PFSK-1 (cell line): ENCODE measurements at regions not wholly inside any gene's neighbourhood (a gene's known extent, or its start where the extent isn't known, plus 50 kb on each side); places are given as distances from the start of the nearest gene placed in this dataset.

Experiments used
- FOXP2 ChIP-seq: optimal IDR thresholded peaks from 2 replicates; pipeline ENCODE3; 2011; ENCODE audit warnings: borderline replicate concordance, control low read depth, inconsistent platforms; ENCODE audit not compliant: insufficient read depth; ENCODE audit errors: extremely low read length, extremely low read depth
- POLR2AphosphoS5 ChIP-seq: IDR thresholded peaks from 2 replicates; pipeline ENCODE4 v1.6.1; 2012; ENCODE audit warnings: low read depth, mild to moderate bottlenecking, control low read depth, low read length, moderate library complexity
- REST ChIP-seq, 2 experiments: IDR thresholded peaks; 2 replicates each; pipeline versions ENCODE4 v1.6.1 to v1.8.0; 2011 to 2012; ENCODE audit warnings: low read depth in 2 of 2, low read length in 2 of 2, control low read depth in 1 of 2, inconsistent platforms in 1 of 2, mild to moderate bottlenecking in 1 of 2, moderate library complexity in 1 of 2; ENCODE audit not compliant: insufficient read depth in 1 of 2
- SIN3A ChIP-seq: IDR thresholded peaks from 2 replicates; pipeline ENCODE4 v1.6.1; 2012; ENCODE audit warnings: mild to moderate bottlenecking, low read length, moderate library complexity, borderline replicate concordance; ENCODE audit not compliant: insufficient read depth
- TAF1 ChIP-seq: IDR thresholded peaks from 2 replicates; pipeline ENCODE4 v1.6.1; 2012; ENCODE audit warnings: low read length, control low read depth, borderline replicate concordance; ENCODE audit not compliant: insufficient read depth

GRCh38 chr16:86244936-86245335, 265.4 kb upstream of the FOXF1 start:
- no peak for TF ChIP-seq POLR2AphosphoS5
- TF ChIP-seq FOXP2: no peak
- TF ChIP-seq SIN3A: no peak
- no peak for TF ChIP-seq TAF1
- TF ChIP-seq REST (IDR thresholded peaks at IDR 0.05; ENCODE audit: insufficient read depth in 1 of 2, low read depth in 2 of 2, low read length in 2 of 2): no peak

- no peak for TF ChIP-seq FOXP2
- no peak for TF ChIP-seq TAF1
- TF ChIP-seq POLR2AphosphoS5: no peak
- no peak for TF ChIP-seq SIN3A
- TF ChIP-seq REST (IDR thresholded peaks at IDR 0.05; ENCODE audit: insufficient read depth in 1 of 2, low read depth in 2 of 2, low read length in 2 of 2): no peak
Measured at GRCh38 chr16:86245351-86245750, 265.0 kb upstream of the FOXF1 start.

- TF ChIP-seq POLR2AphosphoS5 (no peak), SIN3A (no peak), FOXP2 (no peak), REST (IDR thresholded peaks at IDR 0.05; ENCODE audit: insufficient read depth in 1 of 2, low read depth in 2 of 2, low read length in 2 of 2) (no peak), TAF1 (no peak)
Measured at GRCh38 chr16:86245895-86246294, 264.4 kb upstream of the FOXF1 start.

- TF ChIP-seq SIN3A (no peak), POLR2AphosphoS5 (no peak), REST (IDR thresholded peaks at IDR 0.05; ENCODE audit: insufficient read depth in 1 of 2, low read depth in 2 of 2, low read length in 2 of 2) (no peak), FOXP2 (no peak), TAF1 (no peak)
Measured at GRCh38 chr16:86248310-86248905, 261.9 kb upstream of the FOXF1 start.

GRCh38 chr16:86249631-86250030, 260.7 kb upstream of the FOXF1 start:
- TF ChIP-seq SIN3A: no peak
- TF ChIP-seq FOXP2: no peak
- TF ChIP-seq TAF1: no peak
- no peak for TF ChIP-seq POLR2AphosphoS5
